AG09319 (cell line): ENCODE measurements at regions not wholly inside any gene's neighbourhood (a gene's known extent, or its start where the extent isn't known, plus 50 kb on each side); places are given as distances from the start of the nearest gene placed in this dataset.

Experiments
- DNase-seq: peaks from one replicate; pipeline ENCODE4 v3.0.0-alpha.2; 2010; ENCODE audit warnings: low read depth; ENCODE audit errors: extremely low read depth
- TF ChIP-seq, protein P1 (sequence below): IDR thresholded peaks from 2 replicates; pipeline ENCODE4 v1.5.1; 2011; ENCODE audit warnings: low read depth, mild to moderate bottlenecking, inconsistent platforms, low read length, moderate library complexity

DNA sequence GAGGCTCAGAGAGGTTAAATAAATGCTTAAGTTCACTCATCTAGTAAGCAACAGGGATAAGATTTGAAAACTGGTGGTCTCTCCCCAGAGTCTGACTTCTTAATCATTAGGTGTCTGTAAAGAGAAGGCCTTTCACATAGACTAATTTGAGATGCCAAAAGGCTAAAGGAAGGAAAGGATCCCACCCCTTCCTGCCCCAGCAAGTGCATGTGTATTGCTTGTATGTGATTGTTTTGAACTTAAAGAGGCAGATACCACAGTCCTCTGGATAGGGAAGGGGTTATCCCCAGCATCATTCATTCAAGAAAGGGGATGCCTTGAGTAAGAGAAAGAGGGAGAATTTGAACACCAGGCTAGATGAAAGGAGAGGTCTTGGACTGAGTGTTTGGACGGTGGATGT, 192.0 kb downstream of the OGFRL1 start:
- DNase-seq = no peak
- TF ChIP-seq, protein P1, sequence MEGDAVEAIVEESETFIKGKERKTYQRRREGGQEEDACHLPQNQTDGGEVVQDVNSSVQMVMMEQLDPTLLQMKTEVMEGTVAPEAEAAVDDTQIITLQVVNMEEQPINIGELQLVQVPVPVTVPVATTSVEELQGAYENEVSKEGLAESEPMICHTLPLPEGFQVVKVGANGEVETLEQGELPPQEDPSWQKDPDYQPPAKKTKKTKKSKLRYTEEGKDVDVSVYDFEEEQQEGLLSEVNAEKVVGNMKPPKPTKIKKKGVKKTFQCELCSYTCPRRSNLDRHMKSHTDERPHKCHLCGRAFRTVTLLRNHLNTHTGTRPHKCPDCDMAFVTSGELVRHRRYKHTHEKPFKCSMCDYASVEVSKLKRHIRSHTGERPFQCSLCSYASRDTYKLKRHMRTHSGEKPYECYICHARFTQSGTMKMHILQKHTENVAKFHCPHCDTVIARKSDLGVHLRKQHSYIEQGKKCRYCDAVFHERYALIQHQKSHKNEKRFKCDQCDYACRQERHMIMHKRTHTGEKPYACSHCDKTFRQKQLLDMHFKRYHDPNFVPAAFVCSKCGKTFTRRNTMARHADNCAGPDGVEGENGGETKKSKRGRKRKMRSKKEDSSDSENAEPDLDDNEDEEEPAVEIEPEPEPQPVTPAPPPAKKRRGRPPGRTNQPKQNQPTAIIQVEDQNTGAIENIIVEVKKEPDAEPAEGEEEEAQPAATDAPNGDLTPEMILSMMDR = no peak

DNA sequence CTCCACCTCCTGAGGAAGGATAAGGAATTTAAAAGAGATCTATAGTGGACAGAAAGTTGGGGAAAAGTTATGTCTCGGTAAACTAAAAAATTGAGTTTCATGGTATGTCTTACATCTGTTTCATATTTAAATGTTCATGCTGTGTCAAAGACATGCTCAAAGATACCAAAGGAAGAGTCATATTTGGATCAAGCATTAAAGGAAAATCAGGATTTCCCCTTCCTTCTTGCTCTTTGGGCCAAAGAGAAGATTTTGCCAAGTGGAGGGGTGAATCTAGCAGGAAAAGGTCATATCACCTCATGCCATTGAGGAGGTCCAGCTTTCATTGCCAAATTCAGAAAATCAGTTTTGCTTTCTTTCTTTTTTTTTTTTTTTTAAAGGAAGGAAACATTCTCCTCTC, 192.4 kb downstream of the OGFRL1 start:
- TF ChIP-seq, protein P1 = no peak
- no peak for DNase-seq

DNA sequence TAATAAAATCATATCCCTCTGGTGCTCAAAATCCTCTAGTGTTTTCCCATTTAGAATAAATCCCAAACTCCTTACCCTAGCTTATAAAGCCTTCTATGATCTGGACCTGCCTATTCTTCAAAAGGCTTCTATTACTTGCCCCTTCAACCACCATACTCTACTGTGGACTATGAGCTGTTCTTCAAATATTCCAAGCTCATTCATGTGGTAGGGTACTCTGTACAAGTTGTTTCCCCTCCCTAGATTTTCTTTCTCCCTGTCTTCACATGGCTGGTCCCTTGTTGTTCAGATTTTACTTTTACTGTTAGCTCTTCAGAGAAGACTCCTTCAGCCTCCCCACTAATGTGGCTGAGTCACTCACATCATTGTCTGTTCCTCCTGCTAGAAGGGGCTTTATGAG, 193.2 kb downstream of the OGFRL1 start:
- TF ChIP-seq, protein P1 = no peak
- no peak for DNase-seq

DNA sequence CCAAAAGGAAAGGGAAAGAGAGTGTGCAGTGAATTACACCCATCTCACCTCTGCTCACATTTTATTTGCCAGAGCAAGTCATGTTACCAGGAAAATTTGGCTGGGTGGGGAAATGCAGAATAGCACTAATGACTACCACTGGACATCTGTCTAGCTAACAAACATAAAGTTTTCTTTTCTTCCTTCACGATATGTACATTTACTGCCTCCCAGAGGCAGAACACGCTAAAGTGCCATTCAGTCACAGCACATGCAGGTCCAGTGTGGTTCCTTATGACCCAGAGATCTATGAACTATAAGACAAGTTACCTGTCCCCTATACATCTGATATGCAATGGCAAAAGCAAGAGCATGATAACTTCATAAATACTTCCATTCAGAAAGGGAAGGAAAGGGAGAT, 194.1 kb downstream of the OGFRL1 start:
- TF ChIP-seq, protein P1 = peak; percentile 25
- DNase-seq = no peak

DNA sequence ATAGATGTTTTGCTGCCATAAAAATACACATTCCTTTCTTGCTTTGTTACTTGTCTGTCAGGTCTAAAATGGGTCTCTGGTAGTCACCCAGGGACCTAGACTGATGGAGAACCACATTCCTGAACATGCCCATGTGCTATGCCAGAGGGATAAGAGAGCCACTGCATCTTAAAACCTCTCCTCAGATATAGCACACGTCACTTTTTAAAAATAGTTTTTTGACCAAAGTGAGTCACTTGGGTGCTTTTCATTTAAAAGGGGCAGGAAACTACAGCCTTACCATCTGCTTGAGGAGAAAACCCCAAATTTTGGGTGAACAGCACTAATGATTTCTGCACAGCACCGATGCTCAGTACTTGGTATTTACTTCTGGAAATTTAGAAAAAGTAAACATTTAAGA, 197.8 kb downstream of the OGFRL1 start:
- no peak for DNase-seq
- TF ChIP-seq, protein P1 = no peak

DNA sequence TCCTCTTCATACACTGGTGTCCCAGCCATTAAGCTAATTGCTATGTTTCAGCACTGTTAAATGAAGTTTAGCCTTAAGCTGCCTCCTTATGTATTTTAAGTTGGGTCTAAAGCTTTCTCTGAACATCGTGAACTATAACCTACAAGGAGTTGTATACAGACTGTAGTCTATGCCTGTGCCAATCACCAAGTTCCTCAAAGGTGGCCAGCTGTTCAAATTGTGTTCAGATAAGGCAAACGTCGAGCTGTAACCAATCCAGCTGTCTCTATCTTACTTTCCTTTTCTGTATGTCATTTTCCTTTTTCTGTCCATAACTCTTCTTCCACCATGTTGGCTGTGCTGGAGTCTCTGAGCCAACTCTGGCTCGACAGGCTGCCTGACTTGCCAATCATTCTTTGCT, 199.6 kb downstream of the OGFRL1 start:
- TF ChIP-seq, protein P1 = no peak
- no peak for DNase-seq

DNA sequence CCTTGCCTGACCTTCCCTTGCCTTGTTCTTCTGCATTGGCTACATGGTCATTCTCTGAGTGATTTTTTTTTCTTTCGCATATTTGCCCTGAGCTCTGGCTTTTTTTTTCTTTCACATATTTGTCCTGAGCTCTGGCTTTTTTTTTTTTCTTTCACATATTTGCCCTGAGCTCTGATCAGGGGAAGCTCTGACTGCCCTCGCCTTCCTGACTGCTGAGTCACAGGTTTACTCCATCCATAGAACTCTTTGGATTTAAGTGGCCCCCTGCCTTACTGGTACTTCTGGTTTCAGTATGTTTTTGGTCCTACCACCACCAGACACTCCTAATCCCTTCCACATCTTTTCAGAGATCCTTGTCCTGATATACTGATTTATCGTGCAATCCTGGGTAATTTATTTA, 201.1 kb downstream of the OGFRL1 start:
- peak; percentile 65 for DNase-seq
- TF ChIP-seq, protein P1 = no peak
